ENCODE measurements at regions not wholly inside any gene's neighbourhood (a gene's known extent, or its start where the extent isn't known, plus 50 kb on each side); places are given as distances from the start of the nearest gene placed in this dataset.

GRCh38 chr4:20352163-20352431, 100.4 kb downstream of the SLIT2 start:
- ATAC-seq (ENCODE audit: insufficient number of reproducible peaks, low FRiP score, low read depth) (no peak), DNase-seq (ENCODE audit: low spot score) (no peak)
- no peak overlapping the region for H3K27ac ChIP-seq
- no peaks in the 10 kb centered on the region for H3K27me3 ChIP-seq (replicated peaks; ENCODE audit: insufficient read depth)
- H3K4me3 ChIP-seq: no peak overlapping the region
- TF ChIP-seq CTCF (IDR thresholded peaks at IDR 0.05): no peak
- H3K36me3 ChIP-seq: no peaks in the 10 kb centered on the region
- no peaks in the 10 kb centered on the region for H3K4me1 ChIP-seq (ENCODE audit: control insufficient read depth in 1 of 2, low read depth in 2 of 2)
- no peaks in the 10 kb centered on the region for H3K9me3 ChIP-seq

GRCh38 chr4:20353646-20354045, 101.9 kb downstream of the SLIT2 start:
- Histone ChIP-seq H3K9me3 (no peaks in the 10 kb centered on the region), H3K4me1 (ENCODE audit: control insufficient read depth in 1 of 2, low read depth in 2 of 2) (no peaks in the 10 kb centered on the region), H3K36me3 (no peaks in the 10 kb centered on the region), H3K27me3 (replicated peaks; ENCODE audit: insufficient read depth) (no peaks in the 10 kb centered on the region), H3K27ac (no peak overlapping the region), H3K4me3 (no peak overlapping the region)
- no peak for TF ChIP-seq CTCF (IDR thresholded peaks at IDR 0.05)
- ATAC-seq (ENCODE audit: insufficient number of reproducible peaks, low FRiP score, low read depth): no peak
- DNase-seq (ENCODE audit: low spot score): no peak

GRCh38 chr4:20354120-20354519, 102.4 kb downstream of the SLIT2 start:
- DNase-seq (ENCODE audit: low spot score): no peak
- no peak for ATAC-seq (ENCODE audit: insufficient number of reproducible peaks, low FRiP score, low read depth)
- no peaks in the 10 kb centered on the region for H3K9me3 ChIP-seq
- no peak for TF ChIP-seq CTCF (IDR thresholded peaks at IDR 0.05)
- H3K27ac ChIP-seq: no peak overlapping the region
- H3K4me1 ChIP-seq (ENCODE audit: control insufficient read depth in 1 of 2, low read depth in 2 of 2): no peaks in the 10 kb centered on the region
- H3K36me3 ChIP-seq: no peaks in the 10 kb centered on the region
- H3K27me3 ChIP-seq (replicated peaks; ENCODE audit: insufficient read depth): no peaks in the 10 kb centered on the region
- no peak overlapping the region for H3K4me3 ChIP-seq

GRCh38 chr4:20356565-20356964, 104.9 kb downstream of the SLIT2 start:
- Histone ChIP-seq H3K27me3 (replicated peaks; ENCODE audit: insufficient read depth) (no peaks in the 10 kb centered on the region), H3K4me3 (no peak overlapping the region), H3K27ac (no peak overlapping the region), H3K9me3 (no peaks in the 10 kb centered on the region), H3K36me3 (no peaks in the 10 kb centered on the region), H3K4me1 (ENCODE audit: control insufficient read depth in 1 of 2, low read depth in 2 of 2) (no peaks in the 10 kb centered on the region)
- no peak for TF ChIP-seq CTCF (IDR thresholded peaks at IDR 0.05)
- no peak for DNase-seq (ENCODE audit: low spot score)
- no peak for ATAC-seq (ENCODE audit: insufficient number of reproducible peaks, low FRiP score, low read depth)

GRCh38 chr4:20358110-20358509, 106.4 kb downstream of the SLIT2 start:
- H3K4me1 ChIP-seq (ENCODE audit: control insufficient read depth in 1 of 2, low read depth in 2 of 2): no peaks in the 10 kb centered on the region
- H3K4me3 ChIP-seq: no peak overlapping the region
- H3K9me3 ChIP-seq: no peaks in the 10 kb centered on the region
- no peaks in the 10 kb centered on the region for H3K36me3 ChIP-seq
- DNase-seq (ENCODE audit: low spot score) (no peak), ATAC-seq (ENCODE audit: insufficient number of reproducible peaks, low FRiP score, low read depth) (no peak)
- no peak overlapping the region for H3K27ac ChIP-seq
- H3K27me3 ChIP-seq (replicated peaks; ENCODE audit: insufficient read depth): no peaks in the 10 kb centered on the region
- TF ChIP-seq CTCF (IDR thresholded peaks at IDR 0.05): no peak

All from thoracic aorta (tissue), 2 donors.